Endodermal cell (in vitro differentiated cells): ENCODE measurements at regions not wholly inside any gene's neighbourhood (a gene's known extent, or its start where the extent isn't known, plus 50 kb on each side); places are given as distances from the start of the nearest gene placed in this dataset.

Experiments used
- DNase-seq: peaks from one replicate; pipeline ENCODE4 v3.0.0-alpha.2; 2017
- H3K27ac ChIP-seq: 2 replicates; pipeline ENCODE4 v1.5.1; 2013; ENCODE audit warnings: mild to moderate bottlenecking, low read depth, low read length, moderate library complexity
- H3K27me3 ChIP-seq: 2 replicates; pipeline ENCODE4 v1.6.1; 2013; ENCODE audit warnings: mild to moderate bottlenecking, low read length, moderate library complexity; ENCODE audit not compliant: insufficient read depth, control insufficient read depth, poor library complexity, severe bottlenecking
- H3K36me3 ChIP-seq: 2 replicates; pipeline ENCODE4 v1.7.0; 2013; ENCODE audit warnings: mild to moderate bottlenecking, low read length, moderate library complexity; ENCODE audit not compliant: control insufficient read depth, insufficient read depth
- H3K4me1 ChIP-seq: one replicate; pipeline ENCODE4 v1.7.0; 2013; ENCODE audit warnings: low read length; ENCODE audit not compliant: control insufficient read depth, insufficient read depth
- H3K4me3 ChIP-seq: 2 replicates; pipeline ENCODE4 v1.5.1; 2013; ENCODE audit warnings: mild to moderate bottlenecking, low read length, moderate library complexity
- H3K9ac ChIP-seq: 2 replicates; pipeline ENCODE4 v1.6.1; 2013; ENCODE audit warnings: mild to moderate bottlenecking, low read length, moderate library complexity; ENCODE audit not compliant: poor library complexity, severe bottlenecking; ENCODE audit errors: extremely low read depth
- H3K9me3 ChIP-seq: 2 replicates; pipeline ENCODE4 v1.6.1; 2013; ENCODE audit warnings: mild to moderate bottlenecking, low read length, moderate library complexity; ENCODE audit not compliant: control insufficient read depth
- H3K27ac Mint-ChIP-seq: 2 replicates; pipeline ENCODE4 v1.8.0; 2020; ENCODE audit warnings: mixed read lengths
- H3K27me3 Mint-ChIP-seq: 2 replicates; pipeline ENCODE4 v1.8.0; 2021; ENCODE audit warnings: mild to moderate bottlenecking, mixed read lengths; ENCODE audit not compliant: insufficient read depth
- H3K36me3 Mint-ChIP-seq: 2 replicates; pipeline ENCODE4 v1.8.0; 2020; ENCODE audit warnings: low read depth, mixed read lengths
- H3K4me1 Mint-ChIP-seq: 2 replicates; pipeline ENCODE4 v1.8.0; 2020; ENCODE audit warnings: mixed read lengths
- H3K4me3 Mint-ChIP-seq: 2 replicates; pipeline ENCODE4 v1.8.0; 2020; ENCODE audit warnings: mild to moderate bottlenecking, moderate library complexity, mixed read lengths
- H3K9me3 Mint-ChIP-seq: 2 replicates; pipeline ENCODE4 v1.8.0; 2020; ENCODE audit warnings: mild to moderate bottlenecking, mixed read lengths
- CTCF ChIP-seq: fragments of 200-600 bp; sonication (generic); conservative IDR thresholded peaks from 2 replicates; pipeline ENCODE4 v1.5.0; 2021; ENCODE audit warnings: antibody characterized with exemption, mild to moderate bottlenecking
- WGBS, 2 experiments: methylation state at CpG; one replicate each; pipeline versions ENCODE4 v1.1.5 to v1.1.7; 2013; ENCODE audit warnings: missing lambda C conversion rate in 2 of 2, mixed read lengths in 1 of 2; ENCODE audit not compliant: insufficient coverage in 1 of 2, insufficient read length in 1 of 2; 5-methylcytosine and 5-hydroxymethylcytosine counted together

- no peak for DNase-seq
- Histone ChIP-seq H3K27me3 (no peaks in the 10 kb centered on the region), H3K27ac (no peak overlapping the region), H3K4me1 (no peaks in the 10 kb centered on the region), H3K9ac (no peak overlapping the region), H3K4me3 (no peak overlapping the region), H3K36me3 (no peaks in the 10 kb centered on the region), H3K9me3 (no peaks in the 10 kb centered on the region)
- H3K4me1 Mint-ChIP-seq = no peaks in the 10 kb centered on the region
- H3K27me3 Mint-ChIP-seq = peaks cover 2% of the 10 kb centered on the region
- TF ChIP-seq CTCF = no peak
- H3K4me3 Mint-ChIP-seq = no peak overlapping the region
- no peaks in the 10 kb centered on the region for H3K9me3 Mint-ChIP-seq
- H3K36me3 Mint-ChIP-seq = no peaks in the 10 kb centered on the region
- H3K27ac Mint-ChIP-seq = no peak overlapping the region
These were observed 215.7 kb upstream of the IRX5 start for GRCh38 chr16:54715011-54715410.

GRCh38 chr16:54712866-54713265 is 217.8 kb upstream of the IRX5 start:
- no peaks in the 10 kb centered on the region for H3K4me1 ChIP-seq
- no peak overlapping the region for H3K27ac ChIP-seq
- H3K36me3 ChIP-seq = no peaks in the 10 kb centered on the region
- H3K9me3 Mint-ChIP-seq = no peaks in the 10 kb centered on the region
- H3K27me3 ChIP-seq = no peaks in the 10 kb centered on the region
- no peaks in the 10 kb centered on the region for H3K9me3 ChIP-seq
- DNase-seq = no peak
- no peak overlapping the region for H3K27ac Mint-ChIP-seq
- H3K4me3 Mint-ChIP-seq = no peak overlapping the region
- no peak overlapping the region for H3K4me3 ChIP-seq
- no peaks in the 10 kb centered on the region for H3K4me1 Mint-ChIP-seq
- 94 to 100% methylated on average over 1 to 2 of the region's 2 CpGs for WGBS, 2 experiments
- H3K36me3 Mint-ChIP-seq = no peaks in the 10 kb centered on the region
- no peaks in the 10 kb centered on the region for H3K27me3 Mint-ChIP-seq
- no peak overlapping the region for H3K9ac ChIP-seq
- TF ChIP-seq CTCF = no peak

GRCh38 chr16:54707813-54708212 is 222.9 kb upstream of the IRX5 start:
- Mint-ChIP-seq H3K27ac (no peak overlapping the region), H3K9me3 (no peaks in the 10 kb centered on the region), H3K27me3 (no peaks in the 10 kb centered on the region), H3K4me3 (no peak overlapping the region), H3K36me3 (no peaks in the 10 kb centered on the region), H3K4me1 (no peaks in the 10 kb centered on the region)
- Histone ChIP-seq H3K4me1 (no peaks in the 10 kb centered on the region), H3K36me3 (no peaks in the 10 kb centered on the region), H3K9me3 (no peaks in the 10 kb centered on the region), H3K27me3 (no peaks in the 10 kb centered on the region), H3K9ac (no peak overlapping the region), H3K4me3 (no peak overlapping the region), H3K27ac (no peak overlapping the region)
- WGBS, 2 experiments = 90 to 94% methylated on average over 1 of the region's 2 CpGs
- TF ChIP-seq CTCF = no peak
- no peak for DNase-seq
